Smooth muscle cell of the brain vasculature (primary cell): ENCODE measurements at regions not wholly inside any gene's neighbourhood (a gene's known extent, or its start where the extent isn't known, plus 50 kb on each side); places are given as distances from the start of the nearest gene placed in this dataset.
"Not testable (repeated sequence)": the region's sequence is repeated elsewhere in the genome, so short reads cannot be mapped to it uniquely, and the experiment has no call there.

Experiments
- DNase-seq: peaks from one replicate; pipeline ENCODE4 v3.0.0-alpha.2; 2012; ENCODE audit warnings: low read depth, low spot score

DNA sequence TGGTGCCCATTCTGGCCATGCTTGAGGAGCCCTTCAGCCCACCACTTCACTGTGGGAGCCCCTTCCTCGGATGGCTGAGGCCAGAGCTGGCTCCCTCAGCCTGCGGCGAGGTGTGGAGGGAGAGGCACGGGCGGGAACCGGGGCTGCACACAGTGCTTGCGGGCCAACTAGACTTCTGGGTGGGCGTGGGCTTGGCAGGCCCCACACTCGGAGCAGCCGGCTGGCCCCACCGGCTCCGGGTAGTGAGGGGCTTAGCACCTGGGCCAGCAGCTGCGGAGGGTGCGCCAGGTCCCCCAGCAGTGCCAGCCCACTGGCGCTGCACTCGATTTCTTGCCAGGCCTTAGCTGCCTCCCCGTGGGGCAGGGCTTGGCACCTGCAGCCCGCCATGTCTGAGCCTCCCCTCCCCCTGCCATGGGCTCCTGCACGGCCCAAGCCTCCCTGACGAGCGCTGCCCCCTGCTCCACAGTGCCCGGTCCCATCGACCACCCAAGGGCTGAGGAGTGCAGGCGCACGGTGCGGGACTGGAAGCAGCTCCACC lies 554.2 kb downstream of the GABRG2 start:
- DNase-seq: not testable (repeated sequence)

DNA sequence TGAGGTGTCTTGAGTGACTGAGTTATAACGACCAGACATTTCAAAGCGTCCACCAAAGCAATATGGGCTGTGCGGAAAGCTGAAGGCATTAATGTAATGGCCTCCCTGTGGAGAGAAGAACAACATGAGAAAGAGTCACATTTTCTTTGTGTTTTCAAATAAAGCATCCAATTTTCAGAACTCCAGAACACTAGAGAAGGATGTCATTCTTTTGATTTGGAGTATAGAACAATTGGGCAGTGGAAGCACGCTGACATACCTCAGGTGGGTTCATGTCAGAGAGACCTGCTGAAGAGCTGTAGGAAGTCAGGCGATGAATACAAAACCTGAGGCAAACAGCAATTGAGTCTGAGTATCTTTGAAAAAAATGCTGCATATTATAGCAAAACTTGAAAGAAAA lies 556.5 kb downstream of the GABRG2 start:
- no peak for DNase-seq

DNA sequence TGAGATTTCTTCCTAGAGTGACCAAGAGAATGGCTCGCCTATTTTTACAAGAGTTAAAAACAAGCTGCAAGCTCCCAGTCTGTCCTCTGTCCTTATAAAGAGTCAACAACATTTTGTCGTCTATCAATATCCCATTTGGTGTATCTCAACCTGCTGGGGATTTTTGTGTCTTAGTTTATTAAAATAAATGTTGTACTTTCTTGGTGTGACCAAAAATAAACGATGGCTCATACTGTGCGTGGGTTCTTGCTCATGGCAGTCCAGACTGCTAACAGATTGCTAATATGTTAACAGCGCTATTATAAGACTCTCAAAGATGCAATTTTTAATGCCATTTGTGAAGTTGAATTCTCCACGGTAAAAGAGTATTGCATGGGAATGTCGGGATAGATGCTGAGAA lies 569.9 kb downstream of the GABRG2 start:
- no peak for DNase-seq

DNA sequence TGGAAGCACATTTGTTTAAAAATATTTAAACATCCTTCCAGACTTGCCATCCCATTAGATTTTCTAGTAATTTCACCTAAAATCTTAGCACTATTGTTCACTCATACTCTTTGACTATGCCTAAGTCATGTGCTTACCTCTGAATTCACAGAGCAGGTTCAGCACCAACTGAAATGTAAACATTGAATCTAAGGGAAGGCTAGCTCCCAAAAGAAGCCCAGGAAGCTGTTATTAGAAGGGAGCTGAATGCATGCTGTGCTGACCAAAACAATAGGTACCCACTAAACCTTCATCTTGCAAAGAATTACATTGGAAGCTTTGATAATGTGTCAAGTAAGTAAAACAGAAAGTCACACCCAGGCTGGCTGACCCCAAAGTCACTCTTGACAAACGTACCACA lies 571.3 kb downstream of the GABRG2 start:
- DNase-seq: no peak

DNA sequence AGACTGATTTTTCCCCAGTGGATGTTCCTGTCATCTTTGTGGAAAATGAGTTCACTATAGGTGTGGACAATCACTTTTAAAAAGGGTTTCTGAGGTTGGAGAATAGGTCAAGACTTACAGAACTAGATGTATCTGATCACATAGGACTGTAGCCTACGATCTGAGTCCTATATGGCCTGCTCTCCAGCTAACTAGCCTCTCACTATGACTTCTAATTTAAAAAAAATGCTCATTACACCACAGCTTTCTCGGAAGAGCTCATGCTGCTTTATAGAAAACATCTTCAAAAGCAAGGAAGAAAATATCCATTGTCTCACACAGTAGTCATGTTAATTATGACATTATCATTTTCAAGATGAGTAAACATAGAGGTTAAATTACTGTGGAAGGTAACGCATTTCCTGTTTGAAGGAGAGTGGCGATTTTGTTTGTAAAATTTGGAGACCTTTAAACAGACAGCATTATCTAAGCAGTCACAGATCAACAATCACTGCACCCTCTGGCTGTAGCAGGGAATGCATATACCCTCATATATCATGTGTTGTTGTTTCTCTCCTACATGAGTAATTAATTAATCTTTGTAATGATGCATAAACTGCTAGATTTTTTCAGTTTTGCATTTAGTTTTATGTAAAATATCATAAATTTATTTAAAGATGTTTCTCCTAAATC lies 573.7 kb downstream of the GABRG2 start:
- no peak for DNase-seq

DNA sequence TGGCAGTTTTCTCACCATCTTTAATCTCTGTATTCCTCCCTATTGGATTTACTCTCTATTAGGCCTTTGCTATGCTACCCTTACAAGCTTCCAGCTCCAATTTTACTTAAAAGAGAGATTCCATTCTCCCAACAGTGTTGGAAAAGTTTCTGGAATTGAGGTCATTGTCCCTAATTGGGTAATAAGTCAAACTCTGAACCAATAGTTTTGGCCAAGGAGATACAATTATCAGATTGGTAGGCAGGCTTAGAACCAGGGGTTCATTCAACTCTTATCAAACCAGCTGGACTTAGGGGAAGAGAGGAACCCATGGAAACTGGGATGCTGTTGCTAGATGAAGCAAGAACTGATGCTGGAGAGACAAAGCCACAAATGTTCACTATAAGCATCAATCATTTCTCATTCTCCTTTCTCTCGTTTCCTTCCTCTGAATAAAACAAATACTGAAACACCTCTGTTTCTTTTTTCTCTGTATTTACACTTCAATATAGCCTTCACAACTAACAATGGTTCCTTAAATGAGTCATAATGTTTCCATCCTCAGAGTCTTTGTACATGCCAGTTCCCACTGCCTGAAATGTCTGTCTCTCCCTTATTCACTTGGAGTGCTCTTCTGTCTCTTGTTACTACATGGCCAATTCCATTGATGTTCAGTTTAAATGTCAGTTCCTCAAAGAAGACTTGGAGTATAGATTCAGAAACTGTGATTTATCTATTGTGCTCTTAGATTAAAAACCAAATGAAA lies 587.3 kb downstream of the GABRG2 start:
- DNase-seq: no peak

DNA sequence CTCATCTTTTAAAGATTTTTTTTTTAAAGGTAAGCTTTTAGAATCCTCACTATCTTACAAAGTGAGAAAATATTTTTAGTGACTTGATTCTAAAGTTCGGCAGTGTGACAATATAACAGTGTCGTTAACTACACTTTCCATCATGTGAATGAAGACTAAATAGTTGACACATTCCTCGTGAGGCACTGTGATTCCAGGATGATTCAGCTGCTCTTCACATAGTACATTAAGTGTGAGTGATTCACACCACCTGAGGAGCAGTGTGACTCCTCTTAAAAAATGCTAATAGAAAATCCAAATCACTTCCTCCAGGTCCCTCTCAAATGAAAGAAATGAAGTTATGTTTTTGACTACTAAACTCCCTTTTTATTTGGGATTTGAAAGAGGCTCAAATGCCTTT lies 589.5 kb downstream of the GABRG2 start:
- DNase-seq: no peak

DNA sequence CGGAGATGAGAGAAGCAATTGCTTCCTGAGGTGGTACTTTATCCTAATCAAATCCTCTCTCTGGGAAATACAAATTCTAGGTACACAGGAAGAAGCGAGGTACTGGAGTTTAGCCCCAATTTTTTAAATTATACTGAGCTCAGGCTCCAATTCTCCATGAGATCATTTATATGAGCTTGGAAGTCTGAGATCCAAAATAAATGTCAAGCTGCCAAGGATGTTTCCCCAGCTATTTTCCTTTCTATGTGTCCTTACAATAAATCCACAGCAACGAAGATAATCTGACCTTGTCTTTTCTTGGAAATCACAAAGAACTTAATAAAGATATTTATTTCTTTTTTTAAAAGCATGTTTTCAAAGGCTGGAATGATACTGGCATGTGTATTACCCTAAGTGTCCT lies 597.3 kb downstream of the GABRG2 start:
- DNase-seq: no peak

DNA sequence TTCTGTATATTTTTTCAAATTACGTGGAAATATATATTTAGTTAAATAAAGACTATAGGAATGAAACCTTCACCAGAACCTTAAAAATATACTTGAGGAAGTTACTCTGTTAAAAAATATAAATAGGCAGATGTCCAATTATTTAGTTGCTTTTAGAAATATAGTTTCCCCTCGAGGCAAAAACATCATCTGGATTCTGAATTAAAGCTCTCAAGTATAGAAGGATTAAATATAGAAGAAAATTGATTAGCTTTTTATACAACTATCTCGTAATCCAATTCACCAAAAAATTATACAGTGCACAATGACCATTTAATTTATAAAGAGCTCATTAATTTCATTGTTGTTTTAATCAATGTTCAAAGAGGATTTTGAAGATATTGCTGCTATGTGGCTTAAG lies 601.4 kb downstream of the GABRG2 start:
- DNase-seq: no peak

DNA sequence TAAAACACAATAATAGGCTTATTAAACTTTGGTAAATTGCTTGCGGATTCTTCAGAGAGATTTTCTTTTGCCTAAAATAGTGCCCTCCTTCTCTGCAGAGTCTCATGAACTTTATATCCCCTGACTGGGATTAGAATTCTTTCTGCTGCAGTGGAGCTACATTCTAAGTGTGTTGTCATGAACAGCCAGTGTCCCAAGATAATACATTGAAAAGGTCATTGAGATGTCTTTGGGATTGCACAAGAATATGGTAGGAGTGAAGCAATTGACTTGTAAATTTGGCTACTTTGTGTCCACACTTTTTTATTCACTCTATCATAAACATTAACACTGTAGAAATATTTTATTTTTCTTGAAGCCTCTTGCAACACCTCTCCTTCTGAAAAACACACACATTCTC lies 604.5 kb downstream of the GABRG2 start:
- DNase-seq: no peak

DNA sequence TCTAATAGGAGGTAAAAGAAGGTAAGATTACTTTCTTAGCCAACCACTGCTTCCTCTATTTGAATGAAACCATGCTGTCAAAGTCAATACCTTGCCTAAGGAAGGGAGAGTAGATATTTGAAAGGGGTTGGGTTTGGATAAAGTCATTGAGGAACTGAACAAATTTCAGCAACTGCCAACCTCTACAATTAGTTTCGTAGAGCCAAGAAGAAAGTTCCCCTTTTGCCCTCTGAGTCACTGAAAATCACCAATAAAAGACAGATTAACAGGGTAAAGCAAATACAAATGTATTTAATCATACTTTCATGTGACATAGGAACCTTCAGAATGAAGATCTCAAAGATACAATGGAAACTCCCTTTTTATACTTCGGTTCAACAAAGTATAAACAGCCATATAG lies 615.7 kb downstream of the GABRG2 start:
- no peak for DNase-seq

DNA sequence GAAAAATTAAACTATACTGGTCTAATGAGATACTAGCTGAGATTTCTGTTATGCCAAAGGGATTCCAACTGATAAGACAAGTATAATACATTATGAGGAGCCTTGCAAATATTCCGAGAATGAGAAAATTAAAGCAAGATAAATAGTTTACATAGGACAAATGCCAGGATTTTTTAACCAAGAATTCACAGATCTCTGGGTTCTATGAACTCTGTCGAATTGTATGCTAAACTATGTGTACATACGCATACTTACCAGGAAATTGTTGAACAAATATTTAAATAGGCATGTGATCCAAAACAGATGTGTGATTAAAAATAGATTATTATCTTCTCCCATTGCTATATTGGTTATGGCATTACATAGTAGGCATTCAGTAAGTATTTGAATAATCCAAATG lies 616.6 kb downstream of the GABRG2 start:
- DNase-seq: no peak

DNA sequence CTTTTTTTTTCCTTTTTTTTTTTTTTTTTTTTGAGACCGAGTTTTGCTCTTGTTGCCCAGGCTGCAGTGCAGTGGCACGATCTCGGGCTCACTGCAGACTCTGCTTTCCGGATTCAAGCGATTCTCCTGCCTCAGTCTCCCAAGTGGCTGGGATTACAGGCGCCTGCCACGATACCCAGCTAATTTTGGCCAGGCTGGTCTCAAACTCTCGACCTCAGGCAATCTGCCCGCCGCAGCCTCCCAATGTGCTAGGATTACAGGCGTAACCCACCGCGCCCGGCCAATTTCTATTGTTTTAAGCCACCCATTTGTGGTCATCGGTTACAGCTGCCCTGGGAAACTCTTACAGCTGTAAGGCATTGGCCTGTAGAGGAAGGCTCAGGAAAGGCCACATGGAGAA lies 617.7 kb downstream of the GABRG2 start:
- DNase-seq: no peak

DNA sequence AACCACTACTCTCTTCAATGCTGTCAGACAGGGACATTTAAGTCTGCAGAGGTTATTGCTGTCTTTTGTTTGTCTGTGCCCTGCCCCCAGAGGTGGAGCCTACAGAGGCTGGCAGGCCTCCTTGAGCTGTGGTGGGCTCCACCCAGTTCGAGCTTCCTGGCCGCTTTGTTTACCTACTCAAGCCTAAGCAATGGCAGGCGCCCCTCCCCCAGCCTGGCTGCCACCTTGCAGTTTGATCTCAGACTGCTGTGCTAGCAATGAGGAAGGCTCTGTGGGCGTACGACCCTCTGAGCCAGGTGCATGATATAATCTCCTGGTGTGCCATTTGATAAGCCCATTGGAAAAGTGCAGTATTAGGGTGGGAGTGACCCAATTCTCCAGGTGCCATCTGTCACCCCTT lies 628.7 kb downstream of the GABRG2 start:
- DNase-seq: not testable (repeated sequence)

DNA sequence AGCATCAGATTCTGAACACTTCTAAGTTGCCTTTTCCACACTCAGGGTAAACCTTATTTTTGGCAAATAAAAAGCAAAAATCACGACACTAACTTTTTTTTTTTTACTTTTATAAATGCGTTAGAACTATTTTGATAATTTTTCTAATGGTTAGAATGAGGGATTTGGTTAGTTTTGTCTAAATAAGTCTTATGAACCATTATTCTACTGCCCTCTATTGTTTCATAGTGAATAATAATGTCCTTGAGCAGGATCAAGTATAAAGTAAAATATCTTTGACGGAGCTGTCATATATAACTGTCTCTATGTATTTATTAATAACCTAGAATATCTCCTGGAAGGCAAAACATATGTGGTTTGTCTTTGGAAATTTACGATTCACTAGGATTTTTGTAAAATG lies 631.8 kb downstream of the GABRG2 start:
- DNase-seq: no peak

DNA sequence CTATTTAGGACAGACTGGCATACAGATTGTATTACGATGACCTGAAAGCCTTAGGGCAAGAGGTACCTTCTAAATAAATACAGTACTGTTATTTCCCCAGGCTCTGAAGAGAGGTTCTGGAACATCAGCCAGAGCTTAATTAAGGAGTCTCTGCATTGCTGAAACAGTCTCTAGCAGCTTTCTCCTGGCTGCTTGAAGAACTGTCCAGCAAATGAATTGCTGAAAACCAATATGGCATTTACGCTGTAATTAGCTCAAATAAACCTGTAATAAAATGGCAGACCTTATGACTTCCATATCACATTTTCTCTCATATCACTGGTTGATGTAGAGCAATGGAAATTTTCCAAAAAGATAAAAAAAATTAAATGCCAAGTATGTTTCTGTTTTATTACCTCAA lies 636.3 kb downstream of the GABRG2 start:
- no peak for DNase-seq

DNA sequence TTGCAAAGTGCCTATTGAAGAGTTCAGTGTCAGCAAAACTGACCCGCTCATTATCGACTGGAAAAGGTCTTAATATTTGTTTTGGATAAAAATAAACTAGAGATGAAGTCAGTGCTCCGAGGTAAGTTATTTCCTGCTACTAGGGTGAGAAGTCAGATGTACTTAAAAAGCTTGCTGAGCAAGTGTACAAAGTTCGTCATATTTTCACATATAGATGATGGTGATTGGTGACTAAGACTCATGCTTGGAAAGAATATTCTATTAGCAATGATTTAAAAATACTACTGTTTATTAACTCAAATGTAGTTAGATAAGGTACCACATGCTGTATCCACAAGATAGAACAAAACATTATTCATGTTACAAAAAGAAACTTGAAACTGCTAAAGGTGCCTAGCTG lies 643.7 kb downstream of the GABRG2 start:
- DNase-seq: no peak

DNA sequence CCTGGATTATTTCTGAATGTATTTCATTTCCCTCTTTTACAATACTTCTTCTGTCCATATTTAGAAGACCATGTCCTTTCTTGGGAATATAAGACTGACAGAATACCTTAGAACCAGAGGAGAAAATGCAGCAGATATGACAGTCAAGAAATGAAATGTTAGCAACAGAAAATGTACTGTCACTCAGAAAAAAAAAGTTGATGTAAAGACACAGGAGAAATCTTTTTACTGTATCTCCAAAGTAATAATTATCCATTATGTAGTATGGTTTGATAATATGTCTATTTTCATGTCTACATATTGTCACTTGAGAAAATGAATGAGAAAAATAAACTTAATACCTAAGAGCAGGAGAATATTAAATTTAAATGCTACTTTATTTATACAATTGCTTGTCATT lies 652.1 kb downstream of the GABRG2 start:
- no peak for DNase-seq

DNA sequence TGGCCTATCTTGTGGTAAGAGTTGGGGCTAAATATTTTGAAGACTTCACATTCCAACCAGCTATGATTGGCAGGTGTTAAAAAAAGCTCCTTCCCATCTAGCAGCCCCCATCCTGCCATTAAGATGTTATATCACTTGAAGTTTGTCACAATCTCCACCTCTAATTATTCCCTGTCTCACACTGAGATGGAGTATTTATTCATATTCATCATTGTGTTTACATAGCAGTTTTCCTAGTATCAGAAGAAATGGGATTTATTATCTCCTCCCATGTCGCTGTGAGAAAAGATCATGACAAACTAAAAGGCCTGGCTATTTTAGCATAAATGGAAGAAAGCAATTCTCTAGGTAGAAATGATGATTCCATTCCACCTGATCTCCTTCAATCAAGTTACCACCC lies 653.6 kb downstream of the GABRG2 start:
- DNase-seq: no peak

DNA sequence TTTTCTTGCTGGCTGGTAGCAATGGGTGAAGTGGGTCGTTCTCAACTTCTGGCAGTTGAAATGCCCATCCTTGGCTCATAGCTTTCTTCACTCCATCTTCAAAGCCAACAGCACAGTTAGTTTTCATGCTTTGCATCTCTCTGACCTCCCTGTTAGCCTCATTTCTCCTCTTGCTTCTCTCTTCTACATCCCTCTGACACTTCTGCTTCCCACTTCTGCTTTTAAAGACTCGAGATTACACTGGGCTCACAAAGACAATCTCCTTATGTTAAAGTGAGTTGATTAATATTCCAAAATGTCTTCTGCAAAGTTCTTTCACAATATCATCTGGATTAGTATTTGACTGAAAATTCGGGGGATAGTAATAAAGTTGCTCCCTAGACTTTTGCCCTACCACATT lies 684.8 kb upstream of the CCNG1 start:
- no peak for DNase-seq

DNA sequence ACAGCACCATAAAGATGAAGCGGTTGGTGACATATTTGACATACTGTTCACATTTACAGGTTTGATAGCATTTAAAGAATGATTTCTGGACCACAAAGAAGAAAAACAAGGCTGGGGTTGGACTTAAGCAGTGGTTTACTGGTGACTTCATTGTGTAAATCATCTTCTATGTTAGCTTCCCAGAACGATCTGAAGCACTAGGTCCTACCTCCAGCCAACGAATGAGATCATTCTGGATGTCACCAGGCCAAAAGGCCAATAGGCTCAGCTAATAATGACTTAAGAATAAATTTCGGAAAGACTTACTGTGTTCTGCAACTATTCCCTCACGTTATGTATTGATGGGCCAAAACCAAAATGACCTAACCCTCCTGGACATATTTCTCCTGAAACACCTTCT lies 675.3 kb upstream of the CCNG1 start:
- DNase-seq: no peak

DNA sequence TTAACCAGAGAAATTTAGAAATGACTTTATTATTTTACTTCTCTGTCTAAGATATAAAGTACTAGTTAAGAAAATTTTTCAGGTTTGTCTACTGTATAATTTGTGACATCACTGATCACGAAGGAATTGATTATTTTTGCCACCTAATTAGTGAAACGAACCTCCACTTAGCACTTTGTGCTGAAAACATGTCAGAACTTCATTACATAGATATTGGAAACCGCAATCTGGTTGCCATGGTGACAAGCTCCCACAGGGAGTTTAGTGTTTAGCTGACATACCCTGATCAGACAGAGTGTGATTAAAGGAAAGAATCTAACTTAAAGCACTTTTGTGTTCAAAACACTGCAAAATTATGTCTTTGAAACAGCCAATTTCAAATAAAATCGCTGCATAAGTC lies 668.4 kb upstream of the CCNG1 start:
- DNase-seq: no peak

DNA sequence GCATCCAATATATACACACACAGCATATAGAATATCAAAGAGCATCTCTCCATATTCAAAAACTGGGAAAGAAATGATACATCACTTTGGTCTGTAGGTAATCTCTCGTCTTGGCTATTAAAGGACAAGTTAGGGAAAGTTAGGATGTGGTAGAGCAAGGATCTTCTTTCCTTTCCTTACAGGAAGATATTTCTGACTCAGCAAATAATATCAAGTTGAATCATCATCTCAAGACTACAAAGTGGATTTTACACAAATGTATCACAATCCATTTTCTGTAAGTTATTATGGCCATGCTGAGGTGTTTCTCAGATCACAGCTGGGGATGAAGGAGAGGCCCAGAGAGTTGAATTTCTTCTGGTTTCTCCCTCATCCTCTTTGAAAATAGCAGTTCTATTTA lies 651.7 kb upstream of the CCNG1 start:
- DNase-seq: no peak
